ENCODE measurements at regions not wholly inside any gene's neighbourhood (a gene's known extent, or its start where the extent isn't known, plus 50 kb on each side); places are given as distances from the start of the nearest gene placed in this dataset.

GRCh38 chr2:2824588-2824987 lies 493.5 kb upstream of the MYT1L start:
- Mint-ChIP-seq H3K36me3 (no peaks in the 10 kb centered on the region), H3K4me3 (no peak overlapping the region), H3K27ac (no peak overlapping the region), H3K9me3 (peaks cover 0 to 6% (median 0%) of the 10 kb centered on the region in 6 donors), H3K27me3 (ENCODE audit: low read depth in 3 of 3) (peaks cover 0 to 1% (median 0%) of the 10 kb centered on the region in 3 donors), H3K4me1 (no peaks in the 10 kb centered on the region)
- no peak for DNase-seq

DNA sequence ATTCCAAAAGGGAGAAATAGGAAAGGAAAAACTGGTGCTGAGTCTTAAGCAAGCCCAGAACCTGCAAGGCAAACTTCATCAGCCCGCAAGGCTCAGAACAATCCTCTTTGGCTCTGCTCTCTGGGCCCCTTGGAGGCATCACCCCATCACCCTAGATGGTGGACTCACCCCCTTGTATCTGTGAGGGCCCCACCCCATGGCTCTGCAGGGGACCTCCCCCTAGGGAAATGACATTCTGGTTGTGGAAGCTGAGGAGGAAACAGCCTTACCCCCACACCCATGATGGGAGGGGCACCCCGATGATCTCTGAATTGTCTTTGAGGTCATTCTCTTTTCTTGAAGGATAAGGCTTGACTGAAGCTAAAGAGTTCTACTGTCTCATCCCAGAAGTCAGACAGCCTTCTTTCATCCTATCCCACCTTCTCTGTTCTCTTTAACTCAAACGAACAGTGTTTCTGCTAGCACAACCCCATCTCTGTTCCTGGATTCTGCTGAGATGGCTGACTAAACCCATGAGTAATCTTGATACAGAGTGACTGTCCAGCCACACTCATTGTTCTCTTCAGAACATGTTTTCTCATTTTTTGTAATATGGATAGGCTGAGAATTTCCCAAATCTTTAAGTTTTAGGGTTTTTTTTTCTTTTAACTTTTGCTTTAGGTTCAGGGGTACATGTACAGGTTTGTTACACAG lies 492.1 kb upstream of the MYT1L start:
- H3K36me3 Mint-ChIP-seq: no peaks in the 10 kb centered on the region
- H3K4me3 Mint-ChIP-seq: no peak overlapping the region
- peaks cover 0 to 2% (median 0%) of the 10 kb centered on the region in 3 donors for H3K27me3 Mint-ChIP-seq (ENCODE audit: low read depth in 3 of 3)
- no peak for DNase-seq
- no peak overlapping the region for H3K27ac Mint-ChIP-seq
- peaks cover 0 to 5% (median 1%) of the 10 kb centered on the region in 6 donors for H3K9me3 Mint-ChIP-seq
- no peaks in the 10 kb centered on the region for H3K4me1 Mint-ChIP-seq

GRCh38 chr2:2822143-2822542 lies 491.1 kb upstream of the MYT1L start:
- Mint-ChIP-seq H3K36me3 (peaks cover 0 to 4% (median 0%) of the 10 kb centered on the region in 3 donors), H3K27me3 (ENCODE audit: low read depth in 3 of 3) (peaks cover 0 to 2% (median 0%) of the 10 kb centered on the region in 3 donors), H3K4me1 (no peaks in the 10 kb centered on the region), H3K9me3 (peaks cover 0 to 5% (median 2%) of the 10 kb centered on the region in 6 donors), H3K27ac (no peak overlapping the region), H3K4me3 (no peak overlapping the region)
- no peak for DNase-seq

DNA sequence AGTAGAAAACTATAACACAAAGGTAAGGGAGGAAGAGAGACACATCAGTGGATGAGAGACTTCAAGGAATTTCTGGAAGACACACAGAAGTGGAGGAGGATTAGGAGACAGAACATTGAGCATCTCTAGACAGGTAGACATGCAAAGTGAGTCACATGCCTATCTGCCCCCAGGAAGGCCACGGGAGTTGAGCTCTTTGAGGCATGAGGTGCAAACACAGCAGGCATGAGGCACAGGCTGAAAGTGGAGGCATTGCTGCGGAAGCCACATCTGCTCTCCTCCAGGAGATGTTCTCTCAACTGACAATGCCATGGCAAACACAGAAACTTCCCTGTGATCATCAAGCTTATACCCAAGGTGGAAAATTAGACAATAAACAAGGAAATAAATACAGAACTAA lies 481.6 kb upstream of the MYT1L start:
- DNase-seq: no peak
- Mint-ChIP-seq H3K36me3 (peaks cover 0 to 8% (median 5%) of the 10 kb centered on the region in 3 donors), H3K4me1 (no peaks in the 10 kb centered on the region), H3K27me3 (ENCODE audit: low read depth in 3 of 3) (peaks cover 3 to 4% (median 3%) of the 10 kb centered on the region in 3 donors), H3K4me3 (no peak overlapping the region), H3K9me3 (peaks cover 8 to 32% (median 14%) of the 10 kb centered on the region in 6 donors), H3K27ac (no peak overlapping the region)

DNA sequence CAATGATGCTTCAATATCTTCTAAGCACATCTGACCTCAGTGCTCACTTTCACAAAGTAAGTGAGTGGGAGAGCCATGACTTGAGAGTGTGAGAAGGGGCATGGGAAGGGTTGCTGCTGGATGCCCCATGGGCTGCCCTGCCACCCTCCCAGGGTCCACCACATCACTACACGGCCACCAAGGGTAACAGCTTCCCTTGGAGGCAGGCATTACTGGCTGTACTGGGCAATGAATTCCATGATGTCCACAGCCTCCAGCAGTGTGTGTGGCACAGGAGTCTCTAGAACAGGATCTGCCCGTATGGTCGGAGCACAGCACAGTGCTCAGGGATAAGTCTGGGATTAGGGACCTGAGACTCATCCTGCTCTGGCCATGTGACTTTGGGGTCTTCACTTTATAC lies 481.0 kb upstream of the MYT1L start:
- Mint-ChIP-seq H3K27me3 (ENCODE audit: low read depth in 3 of 3) (peaks cover 3 to 4% (median 3%) of the 10 kb centered on the region in 3 donors), H3K4me3 (no peak overlapping the region), H3K4me1 (no peaks in the 10 kb centered on the region), H3K27ac (no peak overlapping the region), H3K9me3 (peaks cover 8 to 32% (median 14%) of the 10 kb centered on the region in 6 donors), H3K36me3 (peaks cover 0 to 6% (median 5%) of the 10 kb centered on the region in 3 donors)
- DNase-seq: no peak

- Mint-ChIP-seq H3K9me3 (peaks cover 6 to 23% (median 10%) of the 10 kb centered on the region in 6 donors), H3K36me3 (peaks cover 0 to 6% (median 5%) of the 10 kb centered on the region in 3 donors), H3K27ac (no peak overlapping the region), H3K4me3 (no peak overlapping the region), H3K4me1 (no peaks in the 10 kb centered on the region), H3K27me3 (ENCODE audit: low read depth in 3 of 3) (peaks cover 3 to 4% (median 3%) of the 10 kb centered on the region in 3 donors)
- DNase-seq: no peak
Observed at GRCh38 chr2:2810504-2810903, 479.4 kb upstream of the MYT1L start.

DNA sequence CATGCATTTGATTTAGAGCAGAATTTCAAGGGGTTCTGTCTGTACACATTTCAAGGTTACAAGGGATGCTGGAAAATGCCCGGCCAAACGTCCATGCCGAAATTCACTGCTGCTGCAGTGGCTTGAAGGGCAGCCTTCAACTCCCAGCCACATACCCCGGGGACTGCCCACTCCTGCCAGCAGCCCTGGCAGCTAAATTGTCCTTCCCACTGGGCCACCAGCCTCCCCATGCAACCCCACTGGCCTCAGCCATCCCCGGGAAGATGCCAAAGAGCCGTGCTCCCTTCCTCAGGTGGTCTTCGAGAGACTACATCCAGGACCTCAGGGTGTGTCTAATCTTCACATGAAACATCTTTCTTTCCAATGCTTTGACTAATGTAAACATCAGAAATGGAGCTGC lies 478.7 kb upstream of the MYT1L start:
- H3K4me3 Mint-ChIP-seq: no peak overlapping the region
- peaks cover 3 to 21% (median 10%) of the 10 kb centered on the region in 6 donors for H3K9me3 Mint-ChIP-seq
- peaks cover 3 to 4% (median 3%) of the 10 kb centered on the region in 3 donors for H3K27me3 Mint-ChIP-seq (ENCODE audit: low read depth in 3 of 3)
- DNase-seq: no peak
- no peak overlapping the region for H3K27ac Mint-ChIP-seq
- H3K4me1 Mint-ChIP-seq: no peaks in the 10 kb centered on the region
- peaks cover 0 to 6% (median 5%) of the 10 kb centered on the region in 3 donors for H3K36me3 Mint-ChIP-seq

- Mint-ChIP-seq H3K27ac (no peak overlapping the region), H3K9me3 (peaks cover 0 to 10% (median 4%) of the 10 kb centered on the region in 6 donors), H3K36me3 (peaks cover 0 to 6% (median 5%) of the 10 kb centered on the region in 3 donors), H3K4me3 (no peak overlapping the region), H3K27me3 (ENCODE audit: low read depth in 3 of 3) (peaks cover 3 to 5% (median 5%) of the 10 kb centered on the region in 3 donors), H3K4me1 (no peaks in the 10 kb centered on the region)
- DNase-seq: no peak
Observed at GRCh38 chr2:2808551-2809058, 477.5 kb upstream of the MYT1L start.

- DNase-seq: no peak
- no peaks in the 10 kb centered on the region for H3K36me3 Mint-ChIP-seq
- no peaks in the 10 kb centered on the region for H3K4me1 Mint-ChIP-seq
- H3K27me3 Mint-ChIP-seq (ENCODE audit: low read depth in 3 of 3): peaks cover 3 to 5% (median 5%) of the 10 kb centered on the region in 3 donors
- no peak overlapping the region for H3K4me3 Mint-ChIP-seq
- H3K27ac Mint-ChIP-seq: no peak overlapping the region
- peaks cover 0 to under 1% (median 0%) of the 10 kb centered on the region in 6 donors for H3K9me3 Mint-ChIP-seq
Observed at GRCh38 chr2:2806711-2807110, 475.6 kb upstream of the MYT1L start.

GRCh38 chr2:2805263-2805662 lies 474.2 kb upstream of the MYT1L start:
- Mint-ChIP-seq H3K4me1 (no peaks in the 10 kb centered on the region), H3K4me3 (no peak overlapping the region), H3K27me3 (ENCODE audit: low read depth in 3 of 3) (peaks cover 3 to 7% (median 3%) of the 10 kb centered on the region in 3 donors), H3K36me3 (no peaks in the 10 kb centered on the region), H3K9me3 (peaks cover 0 to 7% (median 0%) of the 10 kb centered on the region in 6 donors), H3K27ac (no peak overlapping the region)
- no peak for DNase-seq

DNA sequence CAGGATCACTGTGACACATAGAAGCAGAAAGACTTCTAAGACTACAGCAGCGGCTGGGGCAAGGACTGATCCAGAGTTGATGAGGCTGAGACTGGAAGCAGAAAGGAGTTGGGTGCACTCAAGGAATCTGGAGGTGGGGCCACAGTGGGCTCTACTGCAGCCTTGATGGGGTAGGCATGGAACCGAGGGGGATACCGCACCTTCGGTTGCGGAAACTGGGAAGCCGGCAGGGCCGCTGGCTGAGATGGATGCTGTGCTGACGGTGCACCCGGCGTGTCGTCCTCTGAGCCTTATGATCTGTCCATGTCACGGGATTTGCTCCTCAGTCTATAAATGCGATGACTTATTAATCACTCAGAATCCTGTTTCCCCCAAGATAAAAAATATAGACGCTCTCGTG lies 473.5 kb upstream of the MYT1L start:
- Mint-ChIP-seq H3K27me3 (ENCODE audit: low read depth in 3 of 3) (peaks cover 0 to 7% (median 3%) of the 10 kb centered on the region in 3 donors), H3K27ac (no peak overlapping the region), H3K9me3 (peaks cover 0 to 7% (median 0%) of the 10 kb centered on the region in 6 donors), H3K36me3 (no peaks in the 10 kb centered on the region), H3K4me1 (no peaks in the 10 kb centered on the region), H3K4me3 (no peak overlapping the region)
- DNase-seq: no peak

DNA sequence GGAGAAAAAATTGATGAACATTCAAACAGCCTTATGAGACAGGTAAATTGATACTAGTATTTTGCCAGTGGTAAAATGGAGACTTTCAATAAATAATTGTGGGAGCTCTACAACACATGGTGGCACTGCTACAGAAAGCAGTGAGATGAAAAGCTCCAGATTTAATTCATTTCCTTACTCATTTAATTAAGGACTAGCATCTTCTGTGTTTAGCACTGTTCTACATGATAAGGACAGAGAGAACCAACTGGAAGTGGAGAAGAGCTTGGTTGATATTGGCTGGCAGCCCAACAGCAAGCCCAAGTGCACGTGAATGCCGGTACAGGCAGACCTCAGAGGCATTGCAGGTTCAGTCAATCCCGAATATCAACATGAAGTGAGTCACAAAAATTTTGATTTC lies 470.4 kb upstream of the MYT1L start:
- Mint-ChIP-seq H3K36me3 (no peaks in the 10 kb centered on the region), H3K27ac (no peak overlapping the region), H3K9me3 (peaks cover 0 to 7% (median 0%) of the 10 kb centered on the region in 6 donors), H3K4me1 (no peaks in the 10 kb centered on the region), H3K27me3 (ENCODE audit: low read depth in 3 of 3) (peaks cover 0 to 9% (median 1%) of the 10 kb centered on the region in 3 donors), H3K4me3 (no peak overlapping the region)
- no peak for DNase-seq

GRCh38 chr2:2800697-2801096 lies 469.6 kb upstream of the MYT1L start:
- Mint-ChIP-seq H3K4me3 (no peak overlapping the region), H3K4me1 (no peaks in the 10 kb centered on the region), H3K36me3 (no peaks in the 10 kb centered on the region), H3K27ac (no peak overlapping the region), H3K9me3 (peaks cover 0 to 7% (median 0%) of the 10 kb centered on the region in 6 donors), H3K27me3 (ENCODE audit: low read depth in 3 of 3) (peaks cover 1 to 9% (median 1%) of the 10 kb centered on the region in 3 donors)
- no peak for DNase-seq

- Mint-ChIP-seq H3K27ac (no peak overlapping the region), H3K9me3 (peaks cover 0 to 7% (median 0%) of the 10 kb centered on the region in 6 donors), H3K27me3 (ENCODE audit: low read depth in 3 of 3) (peaks cover 1 to 9% (median 1%) of the 10 kb centered on the region in 3 donors), H3K36me3 (no peaks in the 10 kb centered on the region), H3K4me1 (no peaks in the 10 kb centered on the region), H3K4me3 (no peak overlapping the region)
- DNase-seq: no peak
Observed at GRCh38 chr2:2800001-2800400, 468.9 kb upstream of the MYT1L start.
